ENCODE measurements at regions not wholly inside any gene's neighbourhood (a gene's known extent, or its start where the extent isn't known, plus 50 kb on each side); places are given as distances from the start of the nearest gene placed in this dataset.

DNA sequence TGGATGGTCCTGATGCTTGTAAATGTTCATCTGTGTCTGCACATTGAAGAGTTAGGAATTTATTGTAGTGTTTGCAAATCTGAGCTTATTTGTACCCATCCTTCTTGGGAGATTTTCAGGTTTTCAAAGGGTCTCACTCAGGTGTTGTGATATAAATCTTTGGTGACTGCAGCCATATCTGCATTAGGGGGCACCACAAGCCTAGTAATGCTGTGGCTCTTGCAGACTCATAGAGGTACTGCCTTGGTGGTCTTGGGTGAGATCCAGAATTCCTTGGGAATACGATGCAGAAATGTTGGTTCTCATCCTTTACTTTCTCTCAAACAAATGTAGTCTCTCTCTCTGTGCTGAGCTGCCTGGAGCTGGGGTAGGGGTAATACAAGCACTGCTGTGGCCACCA is 405.9 kb downstream of the TTLL7 start:
- H3K79me2 ChIP-seq (ENCODE audit: control insufficient read depth, insufficient read depth, low read length) = no peaks in the 10 kb centered on the region
- TF ChIP-seq RFX5 (IDR thresholded peaks at IDR 0.05; ENCODE audit: low read depth, low read length) (no peak), FOXK2 (IDR thresholded peaks at IDR 0.05) (no peak), EZH2 (IDR thresholded peaks at IDR 0.05; ENCODE audit: borderline replicate concordance, control insufficient read depth, low read depth, low read length) (no peak), PAX5 (IDR thresholded peaks at IDR 0.05; ENCODE audit: borderline replicate concordance, low read depth, low read length) (no peak), STAT3 (IDR thresholded peaks at IDR 0.05; ENCODE audit: low read depth, low read length) (no peak), PRDM15 (CRISPR knock-in tag; IDR thresholded peaks at IDR 0.05) (no peak), TAF1 (IDR thresholded peaks at IDR 0.05; ENCODE audit: borderline replicate concordance, low read depth, low read length) (no peak), ATF7 (IDR thresholded peaks at IDR 0.05; ENCODE audit: low read depth) (no peak), CREM (IDR thresholded peaks at IDR 0.05; ENCODE audit: low read depth) (no peak), BRCA1 (IDR thresholded peaks at IDR 0.05; ENCODE audit: low read depth, low read length) (no peak), NBN (IDR thresholded peaks at IDR 0.05) (no peak), NFIC (IDR thresholded peaks at IDR 0.05; ENCODE audit: low read depth, low read length) (no peak), RAD21 (IDR thresholded peaks at IDR 0.05; ENCODE audit: insufficient read depth, low read depth, low read length) (no peak)
- TF ChIP-seq, protein P1, sequence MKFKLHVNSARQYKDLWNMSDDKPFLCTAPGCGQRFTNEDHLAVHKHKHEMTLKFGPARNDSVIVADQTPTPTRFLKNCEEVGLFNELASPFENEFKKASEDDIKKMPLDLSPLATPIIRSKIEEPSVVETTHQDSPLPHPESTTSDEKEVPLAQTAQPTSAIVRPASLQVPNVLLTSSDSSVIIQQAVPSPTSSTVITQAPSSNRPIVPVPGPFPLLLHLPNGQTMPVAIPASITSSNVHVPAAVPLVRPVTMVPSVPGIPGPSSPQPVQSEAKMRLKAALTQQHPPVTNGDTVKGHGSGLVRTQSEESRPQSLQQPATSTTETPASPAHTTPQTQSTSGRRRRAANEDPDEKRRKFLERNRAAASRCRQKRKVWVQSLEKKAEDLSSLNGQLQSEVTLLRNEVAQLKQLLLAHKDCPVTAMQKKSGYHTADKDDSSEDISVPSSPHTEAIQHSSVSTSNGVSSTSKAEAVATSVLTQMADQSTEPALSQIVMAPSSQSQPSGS (IDR thresholded peaks at IDR 0.05; ENCODE audit: low read length) = no peak
- H4K20me1 ChIP-seq (ENCODE audit: control insufficient read depth, insufficient read depth) = no peaks in the 10 kb centered on the region
- CTCF ChIA-PET = no interaction called here
- no peaks in the 10 kb centered on the region for H3K4me1 ChIP-seq (ENCODE audit: control insufficient read depth, insufficient read depth, low read length)
- no peaks in the 10 kb centered on the region for H3K36me3 ChIP-seq (ENCODE audit: control insufficient read depth in 2 of 2, insufficient read depth in 2 of 2, low read length in 1 of 2)
- BruUV-seq (replicated peaks) = no TSS peak
- no peak for ATAC-seq
- in situ Hi-C loops (cut with MboI) (no loop called here), intact Hi-C loops (cut with micrococcal nuclease; ENCODE audit: unreplicated experiment) (no loop called here)
- H2AFZ ChIP-seq (ENCODE audit: control insufficient read depth, low read depth, low read length) = no peak overlapping the region
- no peak for FAIRE-seq
- H3K27me3 ChIP-seq (replicated peaks in 1 of 2; ENCODE audit: control insufficient read depth in 2 of 2, insufficient read depth in 2 of 2, low read length in 1 of 2) = no peaks in the 10 kb centered on the region
- no peaks in the 10 kb centered on the region; the same call in 2 of the 3 replicates for H3K9me3 ChIP-seq (replicated peaks; ENCODE audit: control insufficient read depth, insufficient read depth, low read length)
- RAD21 ChIA-PET (ENCODE audit: unreplicated experiment) = no interaction called here
- SMC1A ChIA-PET (ENCODE audit: uncharacterized antibody, unreplicated experiment) = no interaction called here
- no peak overlapping the region for H3K27ac ChIP-seq (ENCODE audit: control insufficient read depth, insufficient read depth)
- no peak overlapping the region for H3K4me2 ChIP-seq (ENCODE audit: control insufficient read depth, insufficient read depth)
- no peak overlapping the region for H3K9ac ChIP-seq (ENCODE audit: control insufficient read depth, insufficient read depth, low read length)
- DNase-seq (ENCODE audit: low read depth, low spot score) = no peak
- no peak overlapping the region for H3K4me3 ChIP-seq
- WGBS (ENCODE audit: insufficient coverage, insufficient replicate concordance, low lambda C conversion rate, missing lambda C conversion rate) = 33% methylated on average over 1 of the region's 1 CpG
- POLR2A ChIA-PET = no interaction called here
